Trophoblast cell (in vitro differentiated cells and primary cell): ENCODE measurements at regions not wholly inside any gene's neighbourhood (a gene's known extent, or its start where the extent isn't known, plus 50 kb on each side); places are given as distances from the start of the nearest gene placed in this dataset.
A peak's percentile ranks its signal among the peaks of the same experiment; 100 is the strongest.
"Not testable (repeated sequence)": the region's sequence is repeated elsewhere in the genome, so short reads cannot be mapped to it uniquely, and the experiment has no call there.

Experiments
- DNase-seq, 2 donors: peaks; one replicate each; pipeline ENCODE4 v3.0.0-alpha.2; 2016
- H2AFZ ChIP-seq: 2 replicates; pipeline ENCODE4 v1.6.1; 2013; ENCODE audit warnings: low read length, moderate library complexity, mild to moderate bottlenecking; ENCODE audit not compliant: insufficient read depth, poor library complexity
- H2AK5ac ChIP-seq: 2 replicates; pipeline ENCODE4 v1.6.1; 2013; ENCODE audit warnings: mild to moderate bottlenecking, low read length
- H2BK120ac ChIP-seq: 2 replicates; pipeline ENCODE4 v1.6.1; 2013; ENCODE audit warnings: low read length, mild to moderate bottlenecking, moderate library complexity; ENCODE audit not compliant: insufficient read depth, poor library complexity
- H2BK12ac ChIP-seq: 2 replicates; pipeline ENCODE4 v1.6.1; 2013; ENCODE audit warnings: mild to moderate bottlenecking, low read length, moderate library complexity
- H2BK5ac ChIP-seq: 2 replicates; pipeline ENCODE4 v1.6.1; 2013; ENCODE audit warnings: low read length, low read depth, moderate library complexity, mild to moderate bottlenecking; ENCODE audit not compliant: poor library complexity
- H3K14ac ChIP-seq: 2 replicates; pipeline ENCODE4 v1.6.1; 2013; ENCODE audit warnings: mild to moderate bottlenecking, low read length
- H3K18ac ChIP-seq: 2 replicates; pipeline ENCODE4 v1.6.1; 2013; ENCODE audit warnings: mild to moderate bottlenecking, low read length
- H3K23ac ChIP-seq: 2 replicates; pipeline ENCODE4 v1.6.1; 2013; ENCODE audit warnings: low read length
- H3K27ac ChIP-seq: 2 replicates; pipeline ENCODE4 v1.5.1; 2013; ENCODE audit warnings: low read depth, mild to moderate bottlenecking, inconsistent platforms, low read length, moderate library complexity
- H3K27me3 ChIP-seq: 2 replicates; pipeline ENCODE4 v1.6.1; 2013; ENCODE audit warnings: inconsistent platforms, mild to moderate bottlenecking, low read length, moderate library complexity; ENCODE audit not compliant: insufficient read depth
- H3K36me3 ChIP-seq, 2 experiments: 1 replicate in 1 of 2; 2 replicates in 1 of 2; pipeline ENCODE4 v1.6.1; 2013; ENCODE audit warnings: low read length in 2 of 2, mild to moderate bottlenecking in 2 of 2, moderate library complexity in 1 of 2; ENCODE audit not compliant: insufficient read depth in 2 of 2, control insufficient read depth in 1 of 2
- H3K4ac ChIP-seq: 2 replicates; pipeline ENCODE4 v1.6.1; 2013; ENCODE audit warnings: low read depth, mild to moderate bottlenecking, low read length, moderate library complexity
- H3K4me1 ChIP-seq, 2 experiments: 1 replicate in 1 of 2; 2 replicates in 1 of 2; pipeline ENCODE4 v1.6.1; 2013; ENCODE audit warnings: low read length in 2 of 2, mild to moderate bottlenecking in 2 of 2, moderate library complexity in 1 of 2; ENCODE audit not compliant: insufficient read depth in 2 of 2, control insufficient read depth in 1 of 2
- H3K4me2 ChIP-seq: 2 replicates; pipeline ENCODE4 v1.6.1; 2013; ENCODE audit warnings: inconsistent platforms, mild to moderate bottlenecking, low read length, moderate library complexity
- H3K4me3 ChIP-seq: 2 replicates; pipeline ENCODE4 v1.5.1; 2013; ENCODE audit warnings: mild to moderate bottlenecking, low read depth, low read length, inconsistent platforms
- H3K79me1 ChIP-seq: one replicate; pipeline ENCODE4 v1.6.1; 2013; ENCODE audit warnings: low read length
- H3K79me2 ChIP-seq: 2 replicates; pipeline ENCODE4 v1.6.1; 2013; ENCODE audit warnings: low read length, mild to moderate bottlenecking; ENCODE audit not compliant: control insufficient read depth, insufficient read depth, poor library complexity
- H3K9ac ChIP-seq: 2 replicates; pipeline ENCODE4 v1.6.1; 2013; ENCODE audit warnings: mild to moderate bottlenecking, low read length
- H3K9me3 ChIP-seq: 2 replicates; pipeline ENCODE4 v1.6.1; 2013; ENCODE audit warnings: low read depth, mild to moderate bottlenecking, control low read depth, inconsistent platforms, low read length; ENCODE audit not compliant: insufficient read depth
- H4K12ac ChIP-seq: 2 replicates; pipeline ENCODE4 v1.6.1; 2013; ENCODE audit warnings: low read depth, mild to moderate bottlenecking, low read length, moderate library complexity
- H4K8ac ChIP-seq: 2 replicates; pipeline ENCODE4 v1.6.1; 2013; ENCODE audit warnings: low read depth, mild to moderate bottlenecking, low read length, moderate library complexity
- H4K91ac ChIP-seq: one replicate; pipeline ENCODE4 v1.6.1; 2013; ENCODE audit warnings: low read depth, mild to moderate bottlenecking, low read length, moderate library complexity
- WGBS: extraction: QIAGEN DNeasy Blood & Tissue Kit; methylation state at CpG from one replicate; pipeline ENCODE4 v1.1.7; 2013; ENCODE audit warnings: missing lambda C conversion rate; ENCODE audit not compliant: insufficient read length, insufficient coverage; ENCODE audit errors: extremely low coverage; 5-methylcytosine and 5-hydroxymethylcytosine counted together

DNA sequence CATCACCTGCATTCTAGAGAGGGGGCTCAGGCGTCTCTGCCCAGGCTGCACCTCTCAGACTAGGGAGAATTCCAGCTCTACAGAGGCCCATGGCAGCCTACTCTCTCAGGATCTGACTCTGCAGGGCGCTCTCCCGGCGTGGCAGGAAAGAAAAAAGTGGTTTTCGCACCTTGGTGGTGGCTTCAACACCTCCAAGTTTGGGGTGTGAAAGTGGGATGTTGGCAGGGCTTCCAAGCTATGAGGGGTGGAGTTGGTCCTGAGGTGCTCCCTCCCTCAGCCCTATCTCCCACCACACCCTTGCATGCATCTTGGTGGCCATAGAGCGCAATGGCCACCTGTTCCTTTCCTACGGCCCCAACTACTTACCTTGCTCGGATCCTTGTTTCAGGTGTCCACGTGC lies 166.5 kb downstream of the VSIG4 start:
- DNase-seq: no peak

DNA sequence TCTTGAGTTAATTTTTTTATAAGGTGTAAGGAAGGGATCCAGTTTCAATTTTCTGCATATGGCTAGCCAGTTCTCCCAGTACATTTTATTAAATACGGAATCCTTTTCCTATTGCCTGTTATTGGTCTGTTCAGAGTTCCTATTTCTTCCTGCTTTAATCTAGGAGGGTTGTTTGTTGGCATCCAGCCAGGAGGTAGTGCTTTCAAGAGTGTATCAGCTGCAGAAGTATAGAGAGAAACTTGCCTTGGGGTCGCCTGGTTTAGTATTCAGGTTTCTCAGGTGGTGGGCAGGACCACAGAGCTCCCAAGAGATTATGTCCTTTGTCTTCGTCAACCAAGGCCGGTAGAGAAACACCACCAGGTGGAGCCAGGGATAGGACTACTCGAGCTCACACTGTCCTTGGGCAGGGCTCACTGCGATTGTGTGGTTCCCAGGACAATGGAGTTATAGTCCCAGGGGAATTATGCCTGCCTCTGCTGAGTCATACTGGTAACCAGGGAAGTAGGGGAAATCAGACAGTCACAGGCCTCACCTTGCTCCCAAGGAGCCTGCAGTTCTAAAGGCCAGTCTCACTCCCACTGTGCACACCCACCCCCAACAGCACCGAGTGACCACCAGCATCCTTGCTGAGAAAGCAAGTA lies 168.1 kb downstream of the VSIG4 start:
- Histone ChIP-seq H3K27me3 (no peaks in the 10 kb centered on the region), H2BK5ac (peak overlapping the region; percentile 5), H3K79me1 (peaks cover 6% of the 10 kb centered on the region), H3K9me3 (no peaks in the 10 kb centered on the region), H4K91ac (no peak overlapping the region), H3K9ac (no peak overlapping the region), H3K4me3 (no peak overlapping the region), H2BK120ac (no peak overlapping the region), H3K4me2 (no peak overlapping the region), H3K36me3 (no peaks in the 10 kb centered on the region), H4K8ac (no peak overlapping the region), H3K18ac (no peak overlapping the region), H2AK5ac (no peak overlapping the region), H2BK12ac (no peak overlapping the region), H4K12ac (no peak overlapping the region), H3K79me2 (no peaks in the 10 kb centered on the region), H3K4ac (no peak overlapping the region), H3K4me1 (peaks cover 9 to 12% of the 10 kb centered on the region in 2 experiments), H3K23ac (no peak overlapping the region), H2AFZ (no peak overlapping the region), H3K14ac (no peak overlapping the region), H3K27ac (no peak overlapping the region)
- DNase-seq: peak; percentile 23 to 27
- no CpG with 5 or more reads among the region's 7 CpGs for WGBS

More for the DNA sequence above, 166.5 kb downstream of the VSIG4 start:
- no peaks in the 10 kb centered on the region for H3K9me3 ChIP-seq
- no peaks in the 10 kb centered on the region for H3K79me2 ChIP-seq
- no peak overlapping the region for H3K4me3 ChIP-seq
- peak overlapping the region; percentile 59 for H3K27ac ChIP-seq
- H3K23ac ChIP-seq: no peak overlapping the region
- H4K91ac ChIP-seq: peak overlapping the region; percentile 74
- H2BK12ac ChIP-seq: peak overlapping the region; percentile 68
- peak overlapping the region; percentile 55 for H3K14ac ChIP-seq
- H3K9ac ChIP-seq: no peak overlapping the region
- H3K4ac ChIP-seq: no peak overlapping the region
- peak overlapping the region; percentile 59 for H2BK5ac ChIP-seq
- no peaks in the 10 kb centered on the region for H3K27me3 ChIP-seq
- H3K79me1 ChIP-seq: peaks cover 6% of the 10 kb centered on the region
- peaks cover 9 to 12% of the 10 kb centered on the region in 2 experiments for H3K4me1 ChIP-seq
- H2AFZ ChIP-seq: no peak overlapping the region
- H4K8ac ChIP-seq: no peak overlapping the region
- H3K36me3 ChIP-seq: no peaks in the 10 kb centered on the region
- no CpG with 5 or more reads among the region's 9 CpGs for WGBS
- H2AK5ac ChIP-seq: peak overlapping the region; percentile 59
- H4K12ac ChIP-seq: no peak overlapping the region
- no peak overlapping the region for H3K18ac ChIP-seq
- H3K4me2 ChIP-seq: no peak overlapping the region
- peak overlapping the region; percentile 73 for H2BK120ac ChIP-seq

DNA sequence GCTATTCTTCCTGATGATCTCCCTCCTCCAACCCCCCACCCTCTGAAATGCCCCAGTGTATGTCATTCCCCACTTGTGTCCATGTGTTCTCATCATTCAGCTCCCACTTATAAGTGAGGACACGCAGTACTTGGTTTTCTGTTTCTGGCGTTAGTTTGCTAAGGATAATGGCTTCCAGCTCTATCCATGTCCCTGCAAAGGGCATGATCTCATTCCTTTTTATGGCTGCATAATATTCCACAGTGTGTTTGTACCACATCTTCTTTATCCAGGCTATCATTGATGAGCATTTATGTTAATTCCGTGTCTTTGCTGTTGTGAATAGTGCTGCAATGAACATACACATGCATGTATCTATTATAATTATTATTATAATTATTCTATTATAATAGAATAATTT lies 169.3 kb downstream of the VSIG4 start:
- not testable (repeated sequence) for DNase-seq, H3K36me3 ChIP-seq, H2AK5ac ChIP-seq, H3K27ac ChIP-seq, H4K91ac ChIP-seq, H3K4me2 ChIP-seq, H3K18ac ChIP-seq, H4K12ac ChIP-seq, H2AFZ ChIP-seq, H3K4me3 ChIP-seq, H2BK120ac ChIP-seq, H4K8ac ChIP-seq, H3K9me3 ChIP-seq, H3K4ac ChIP-seq, H2BK12ac ChIP-seq, H3K79me2 ChIP-seq, H3K79me1 ChIP-seq, H3K9ac ChIP-seq, H3K23ac ChIP-seq, H2BK5ac ChIP-seq, H3K14ac ChIP-seq, H3K27me3 ChIP-seq
- WGBS: no CpG with 5 or more reads among the region's 3 CpGs
- peaks cover 9 to 12% of the 10 kb centered on the region in 2 experiments for H3K4me1 ChIP-seq

DNA sequence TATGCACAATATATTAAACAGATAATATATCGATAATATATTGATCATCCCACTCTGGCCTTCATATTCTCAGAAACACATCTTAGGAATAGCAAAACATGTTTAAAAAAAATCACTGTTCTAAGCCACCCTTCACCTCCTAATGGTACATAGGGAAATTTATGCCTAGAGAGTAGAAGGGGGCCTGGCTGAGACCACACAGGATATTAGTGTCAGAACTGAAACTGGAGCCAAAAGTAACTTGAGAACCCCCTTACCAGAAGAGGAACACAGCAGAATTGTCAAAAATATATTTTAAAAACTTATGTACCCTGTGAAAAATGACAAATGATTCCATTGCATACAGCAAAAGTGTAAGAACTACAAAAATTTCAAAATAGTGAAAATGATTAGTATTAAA lies 173.1 kb downstream of the VSIG4 start:
- Histone ChIP-seq H3K9ac (no peak overlapping the region), H3K27ac (no peak overlapping the region), H3K79me1 (no peaks in the 10 kb centered on the region), H3K4me1 (no peaks in the 10 kb centered on the region), H3K4me2 (no peak overlapping the region), H2BK5ac (no peak overlapping the region), H3K4me3 (no peak overlapping the region), H2AK5ac (no peak overlapping the region), H3K23ac (no peak overlapping the region), H4K12ac (no peak overlapping the region), H3K27me3 (no peaks in the 10 kb centered on the region), H3K4ac (no peak overlapping the region), H2BK120ac (no peak overlapping the region), H2BK12ac (no peak overlapping the region), H3K79me2 (no peaks in the 10 kb centered on the region), H4K8ac (no peak overlapping the region), H4K91ac (no peak overlapping the region), H3K36me3 (no peaks in the 10 kb centered on the region), H3K9me3 (no peaks in the 10 kb centered on the region), H3K18ac (no peak overlapping the region), H3K14ac (no peak overlapping the region), H2AFZ (no peak overlapping the region)
- DNase-seq: no peak
- no CpG with 5 or more reads among the region's 1 CpG for WGBS
